ENCODE measurements at regions not wholly inside any gene's neighbourhood (a gene's known extent, or its start where the extent isn't known, plus 50 kb on each side); places are given as distances from the start of the nearest gene placed in this dataset.

DNA sequence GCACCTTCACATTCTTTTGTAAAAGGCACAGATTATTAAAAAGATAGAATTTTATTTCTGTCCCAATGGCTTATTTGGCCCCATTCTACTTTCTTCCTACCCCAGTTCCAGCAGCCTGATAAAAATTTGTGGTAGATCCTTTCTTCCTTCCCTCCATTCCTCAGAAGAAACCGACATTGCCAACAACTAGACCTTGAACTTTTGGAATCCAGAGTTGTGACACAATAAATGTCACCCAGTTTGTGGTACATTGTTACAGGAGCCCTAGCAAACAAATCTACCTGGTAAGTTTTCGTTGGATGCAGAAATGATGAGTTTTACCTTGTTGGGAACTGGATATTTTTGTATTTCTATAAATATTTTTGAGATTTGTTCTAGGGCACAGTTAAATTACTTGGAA, 141.6 kb upstream of the IVNS1ABP start:
- CTCF ChIA-PET: no interaction called here
- H3K9me3 Mint-ChIP-seq: no peaks in the 10 kb centered on the region
- TF ChIP-seq, protein P1, sequence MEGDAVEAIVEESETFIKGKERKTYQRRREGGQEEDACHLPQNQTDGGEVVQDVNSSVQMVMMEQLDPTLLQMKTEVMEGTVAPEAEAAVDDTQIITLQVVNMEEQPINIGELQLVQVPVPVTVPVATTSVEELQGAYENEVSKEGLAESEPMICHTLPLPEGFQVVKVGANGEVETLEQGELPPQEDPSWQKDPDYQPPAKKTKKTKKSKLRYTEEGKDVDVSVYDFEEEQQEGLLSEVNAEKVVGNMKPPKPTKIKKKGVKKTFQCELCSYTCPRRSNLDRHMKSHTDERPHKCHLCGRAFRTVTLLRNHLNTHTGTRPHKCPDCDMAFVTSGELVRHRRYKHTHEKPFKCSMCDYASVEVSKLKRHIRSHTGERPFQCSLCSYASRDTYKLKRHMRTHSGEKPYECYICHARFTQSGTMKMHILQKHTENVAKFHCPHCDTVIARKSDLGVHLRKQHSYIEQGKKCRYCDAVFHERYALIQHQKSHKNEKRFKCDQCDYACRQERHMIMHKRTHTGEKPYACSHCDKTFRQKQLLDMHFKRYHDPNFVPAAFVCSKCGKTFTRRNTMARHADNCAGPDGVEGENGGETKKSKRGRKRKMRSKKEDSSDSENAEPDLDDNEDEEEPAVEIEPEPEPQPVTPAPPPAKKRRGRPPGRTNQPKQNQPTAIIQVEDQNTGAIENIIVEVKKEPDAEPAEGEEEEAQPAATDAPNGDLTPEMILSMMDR (IDR thresholded peaks at IDR 0.05): no peak
- no peak for ATAC-seq (ENCODE audit: low read depth)
- intact Hi-C loops (cut with micrococcal nuclease): loop anchor here (5.0 kb wide), 1 partner anchor 36 kb away; no protein-coding TSS in a partner anchor
- no peaks in the 10 kb centered on the region for H3K36me3 Mint-ChIP-seq (ENCODE audit: low read depth)
- no peaks in the 10 kb centered on the region for H3K27me3 Mint-ChIP-seq
- POLR2A ChIA-PET: no interaction called here
- no peak overlapping the region for H3K27ac Mint-ChIP-seq
- no peaks in the 10 kb centered on the region for H3K4me1 Mint-ChIP-seq
- no peak for DNase-seq
- no peak overlapping the region for H3K4me3 Mint-ChIP-seq

DNA sequence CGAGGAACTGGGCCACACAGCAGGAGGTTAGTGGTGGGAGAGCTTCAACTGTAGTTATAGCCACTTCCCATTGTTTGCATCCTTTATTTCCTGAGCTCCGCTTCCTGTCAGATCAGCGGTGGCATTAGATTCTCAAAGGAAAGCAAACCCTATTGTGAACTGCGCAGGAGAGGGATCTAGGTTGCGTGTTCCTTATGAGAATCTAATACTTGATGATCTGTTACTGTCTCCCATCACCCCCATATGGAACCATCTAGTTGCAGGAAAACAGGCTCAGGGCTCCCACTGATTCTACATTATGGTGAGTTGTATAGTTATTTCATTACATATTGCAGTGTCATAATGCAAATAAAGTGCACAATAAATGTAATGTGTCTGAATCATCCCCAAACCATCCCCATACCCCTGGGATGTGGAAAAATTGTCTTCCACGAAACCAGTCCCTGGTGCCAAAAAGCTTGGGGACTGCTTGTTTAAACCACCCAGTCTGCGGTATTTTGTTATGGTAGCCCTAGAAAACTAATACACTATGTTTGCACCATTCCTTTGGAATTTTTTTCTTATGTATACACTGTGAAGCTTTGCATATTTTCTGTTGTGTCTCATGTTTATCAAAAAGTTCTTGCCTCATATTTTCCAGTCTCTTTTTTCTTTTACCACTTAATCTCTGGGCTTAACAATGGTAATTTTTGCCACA, 136.6 kb upstream of the IVNS1ABP start:
- Mint-ChIP-seq H3K4me3 (no peak overlapping the region), H3K9me3 (no peaks in the 10 kb centered on the region), H3K27me3 (no peaks in the 10 kb centered on the region), H3K36me3 (ENCODE audit: low read depth) (no peaks in the 10 kb centered on the region), H3K27ac (no peak overlapping the region), H3K4me1 (no peaks in the 10 kb centered on the region)
- intact Hi-C loops (cut with micrococcal nuclease): no loop called here
- ChIA-PET POLR2A (no interaction called here), CTCF (no interaction called here)
- no peak for ATAC-seq (ENCODE audit: low read depth)
- no peak for DNase-seq
- TF ChIP-seq, protein P1 (IDR thresholded peaks at IDR 0.05): no peak

DNA sequence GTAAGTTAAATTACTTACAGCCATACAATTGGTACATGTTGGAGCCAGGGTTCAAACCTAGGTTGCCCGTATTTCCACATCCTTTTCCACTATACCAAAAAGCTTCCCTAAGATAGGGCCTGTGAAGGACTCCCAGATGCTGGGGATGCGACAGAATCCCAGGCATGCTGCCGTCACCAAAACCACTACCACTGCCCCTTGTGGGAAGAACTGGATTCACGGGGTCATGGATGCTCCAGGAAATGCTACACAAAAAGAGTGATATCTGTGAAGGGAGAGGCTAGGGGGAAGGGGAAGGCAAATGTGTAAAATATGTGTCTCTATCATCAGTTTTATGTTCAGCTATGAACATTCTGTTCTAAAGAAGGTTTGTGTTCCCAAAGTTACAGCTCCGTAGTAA, 133.9 kb upstream of the IVNS1ABP start:
- H3K4me1 Mint-ChIP-seq: no peaks in the 10 kb centered on the region
- no peak overlapping the region for H3K4me3 Mint-ChIP-seq
- H3K9me3 Mint-ChIP-seq: no peaks in the 10 kb centered on the region
- H3K27me3 Mint-ChIP-seq: no peaks in the 10 kb centered on the region
- TF ChIP-seq, protein P1 (IDR thresholded peaks at IDR 0.05): no peak
- ChIA-PET POLR2A (no interaction called here), CTCF (no interaction called here)
- no peak for DNase-seq
- H3K27ac Mint-ChIP-seq: no peak overlapping the region
- H3K36me3 Mint-ChIP-seq (ENCODE audit: low read depth): no peaks in the 10 kb centered on the region
- intact Hi-C loops (cut with micrococcal nuclease): no loop called here
- no peak for ATAC-seq (ENCODE audit: low read depth)

- ChIA-PET CTCF (no interaction called here), POLR2A (no interaction called here)
- Mint-ChIP-seq H3K9me3 (no peaks in the 10 kb centered on the region), H3K36me3 (ENCODE audit: low read depth) (no peaks in the 10 kb centered on the region), H3K27me3 (no peaks in the 10 kb centered on the region), H3K27ac (no peak overlapping the region), H3K4me3 (no peak overlapping the region), H3K4me1 (no peaks in the 10 kb centered on the region)
- intact Hi-C loops (cut with micrococcal nuclease): no loop called here
- ATAC-seq (ENCODE audit: low read depth): no peak
- no peak for DNase-seq
- TF ChIP-seq, protein P1 (IDR thresholded peaks at IDR 0.05): no peak
These were observed 133.2 kb upstream of the IVNS1ABP start for GRCh38 chr1:185450060-185450788.

DNA sequence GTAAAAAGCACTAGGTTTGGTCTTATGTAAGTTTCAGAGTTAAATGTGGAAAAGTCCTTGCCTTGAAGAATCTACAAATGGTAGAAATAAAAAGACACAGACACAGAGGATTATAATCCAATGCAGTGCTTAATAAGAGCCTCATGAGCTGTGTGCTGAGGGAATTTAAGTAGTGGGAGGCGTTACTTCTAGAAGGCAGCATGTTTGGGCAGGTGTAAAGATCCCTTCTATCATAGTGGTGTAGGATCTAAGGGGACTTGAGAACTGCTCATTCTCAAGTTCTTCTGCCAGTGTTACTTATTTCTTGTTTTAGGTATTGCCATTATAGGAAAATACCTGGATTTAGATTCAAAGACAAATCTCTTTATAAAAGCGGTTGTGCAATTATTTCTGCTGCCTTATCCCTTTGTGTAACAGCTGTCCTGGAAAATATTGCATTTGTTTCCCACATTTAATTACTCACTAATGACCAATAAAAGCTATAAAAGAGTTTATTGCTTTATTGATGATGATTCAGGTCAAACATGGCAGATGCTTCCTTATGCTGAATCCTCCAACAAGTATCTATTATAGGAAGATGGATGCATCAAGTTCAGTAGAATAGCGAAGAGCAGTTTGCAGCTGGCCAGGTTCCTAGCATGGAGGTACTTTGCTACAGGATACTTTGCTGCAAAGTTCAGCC, 132.5 kb upstream of the IVNS1ABP start:
- no peak overlapping the region for H3K4me3 Mint-ChIP-seq

More for the DNA sequence above, 132.5 kb upstream of the IVNS1ABP start:
- intact Hi-C loops (cut with micrococcal nuclease): no loop called here
- ATAC-seq (ENCODE audit: low read depth) (no peak), DNase-seq (no peak)
- ChIA-PET CTCF (no interaction called here), POLR2A (no interaction called here)
- Mint-ChIP-seq H3K36me3 (ENCODE audit: low read depth) (no peaks in the 10 kb centered on the region), H3K27me3 (no peaks in the 10 kb centered on the region), H3K9me3 (no peaks in the 10 kb centered on the region), H3K4me1 (no peaks in the 10 kb centered on the region), H3K27ac (no peak overlapping the region)
- TF ChIP-seq, protein P1 (IDR thresholded peaks at IDR 0.05): no peak

Data from activated B cell treated with CpG ODN at 0.5 μM for 24 hours (primary cell).